Endothelial cell of umbilical vein (primary cell): ENCODE measurements at regions not wholly inside any gene's neighbourhood (a gene's known extent, or its start where the extent isn't known, plus 50 kb on each side); places are given as distances from the start of the nearest gene placed in this dataset.

ENCODE experiments used
- BruUV-seq: library from RNA; stranded (reverse); fragments of 400-500 nt; replicated peaks from 2 replicates; lab custom pipeline; 2021; lab: Mats Ljungman, UMichigan
- CTCF ChIA-PET: fragments of 300-600, 350-600 bp; sonication (Branson Sonifier 250); formaldehyde crosslinking; loops from one replicate; lab custom pipeline; 2021; ENCODE audit warnings: antibody characterized with exemption, inconsistent platforms; lab: Charles Lee
- POLR2A ChIA-PET: fragments of 300-600, 350-600 bp; sonication (Branson Sonifier 250); formaldehyde crosslinking; loops from one replicate; lab custom pipeline; 2021; ENCODE audit warnings: antibody characterized with exemption, inconsistent platforms; lab: Charles Lee
- DNase-seq: peaks from one replicate; pipeline ENCODE4 v3.0.0-alpha.2; 2011; ENCODE audit warnings: low read depth, low spot score
- FAIRE-seq: peaks from 2 replicates; lab custom pipeline; 2011; peaks lifted over from hg19 to GRCh38; lab: Jason Lieb, UNC
- H2AFZ ChIP-seq: 2 replicates; pipeline ENCODE4 v1.6.0; 2012; ENCODE audit warnings: low read depth, low read length, control low read depth, inconsistent platforms
- H3K27ac ChIP-seq: 2 replicates; pipeline ENCODE4 v1.5.1; 2011; ENCODE audit warnings: low read depth, mild to moderate bottlenecking, control low read depth, low read length, moderate library complexity; ENCODE audit not compliant: insufficient read depth
- H3K27me3 ChIP-seq, 2 experiments: 2 replicates each; pipeline versions ENCODE4 v1.6.0 to v1.6.1; 2011; ENCODE audit warnings: low read length in 2 of 2, mixed read lengths in 1 of 2; ENCODE audit not compliant: control insufficient read depth in 2 of 2, insufficient read depth in 2 of 2
- H3K36me3 ChIP-seq, 2 experiments: 2 replicates in 1 of 2; 3 replicates in 1 of 2; pipeline ENCODE4 v1.5.1; 2011; ENCODE audit warnings: low read length in 2 of 2, mild to moderate bottlenecking in 1 of 2, moderate library complexity in 1 of 2; ENCODE audit not compliant: control insufficient read depth in 2 of 2, insufficient read depth in 2 of 2; ENCODE audit errors: extremely low read depth in 1 of 2
- H3K4me1 ChIP-seq: 3 replicates; pipeline ENCODE4 v1.5.1; 2011; ENCODE audit warnings: mild to moderate bottlenecking, low read length; ENCODE audit not compliant: control insufficient read depth, insufficient read depth; ENCODE audit errors: extremely low read depth
- H3K4me2 ChIP-seq: 2 replicates; pipeline ENCODE4 v1.6.1; 2011; ENCODE audit warnings: low read length, control low read depth, mixed read lengths; ENCODE audit not compliant: insufficient read depth
- H3K4me3 ChIP-seq, 3 experiments: fragments of 200-600 bp in 1 of 3; sonication (generic), shearing (Covaris generic) in 1 of 3; replicated peaks in 1 of 3; 2 replicates each; pipeline ENCODE4 v1.5.1; 2011 to 2016; ENCODE audit warnings: control low read depth in 3 of 3, low read length in 3 of 3, mild to moderate bottlenecking in 2 of 3, inconsistent platforms in 1 of 3, low read depth in 1 of 3, moderate library complexity in 1 of 3; ENCODE audit not compliant: insufficient read depth in 1 of 3
- H3K79me2 ChIP-seq: 2 replicates; pipeline ENCODE4 v1.6.0; 2012; ENCODE audit warnings: low read length, inconsistent platforms; ENCODE audit not compliant: control insufficient read depth, insufficient read depth
- H3K9ac ChIP-seq: replicated peaks from 2 replicates; pipeline ENCODE3; 2011; ENCODE audit warnings: low read length, control low read depth; ENCODE audit not compliant: insufficient read depth; ENCODE audit errors: extremely low read depth
- H3K9me1 ChIP-seq: replicated peaks from 3 replicates; pipeline ENCODE4 v1.6.0; 2011; ENCODE audit warnings: mild to moderate bottlenecking, low read length; ENCODE audit not compliant: control insufficient read depth, insufficient read depth; ENCODE audit errors: extremely low read depth
- H3K9me3 ChIP-seq: replicated peaks from 2 replicates; pipeline ENCODE4 v1.5.1; 2012; ENCODE audit warnings: low read length, inconsistent platforms; ENCODE audit not compliant: control insufficient read depth, insufficient read depth
- H4K20me1 ChIP-seq: replicated peaks from 2 replicates; pipeline ENCODE3; 2011; ENCODE audit warnings: mild to moderate bottlenecking, low read length; ENCODE audit not compliant: control insufficient read depth, insufficient read depth; ENCODE audit errors: extremely low read depth
- EZH2 ChIP-seq: IDR thresholded peaks from 2 replicates; pipeline ENCODE4 v1.6.1; 2012; ENCODE audit warnings: borderline replicate concordance, low read depth, mild to moderate bottlenecking, moderate library complexity, low read length, inconsistent platforms; ENCODE audit not compliant: severe bottlenecking
- FOS ChIP-seq: IDR thresholded peaks from 2 replicates; pipeline ENCODE4 v1.6.1; 2011; ENCODE audit warnings: mild to moderate bottlenecking, low read length, moderate library complexity, borderline replicate concordance; ENCODE audit not compliant: insufficient read depth
- POLR2AphosphoS5 ChIP-seq: IDR thresholded peaks from 2 replicates; pipeline ENCODE4 v1.6.1; 2012; ENCODE audit warnings: low read depth, mild to moderate bottlenecking, control low read depth, low read length, moderate library complexity; ENCODE audit not compliant: insufficient read depth
- dilution Hi-C: fragments of 300-500 bp; cut with MboI; formaldehyde crosslinking; loops from one replicate; pipeline ENCODE4 v1.15.0; 2019; ENCODE audit warnings: low sequenced_read_pairs; ENCODE audit not compliant: extremely low pct_ligation_motif_present
- intact Hi-C: fragments of 100-400 bp; cut with micrococcal nuclease; formaldehyde crosslinking; loops from one replicate; pipeline ENCODE4 v1.10.0; 2022

- no peaks in the 10 kb centered on the region for H3K36me3 ChIP-seq
- DNase-seq (peak; percentile 15), FAIRE-seq (no peak)
- CTCF ChIA-PET, result interaction anchor here (1.0 to 2.6 kb wide), 3 partner anchors 10 to 98 kb away, joined by 3 to 11 read pairs (median 3); no protein-coding TSS in a partner anchor
- dilution Hi-C loops (no loop called here), intact Hi-C loops (no loop called here)
- no peaks in the 10 kb centered on the region for H3K79me2 ChIP-seq
- H3K9ac ChIP-seq, result no peak overlapping the region
- no peak overlapping the region for H3K4me3 ChIP-seq
- no TSS peak for BruUV-seq
- no peak overlapping the region for H3K27ac ChIP-seq
- no peak for TF ChIP-seq POLR2AphosphoS5
- TF ChIP-seq FOS, result peak; percentile 86
- POLR2A ChIA-PET, result no interaction called here
- H3K4me1 ChIP-seq, result peaks cover 3% of the 10 kb centered on the region
- H3K4me2 ChIP-seq, result peak overlapping the region; percentile 17
- no peaks in the 10 kb centered on the region for H3K27me3 ChIP-seq
- peak overlapping the region; percentile 54 for H2AFZ ChIP-seq
- H3K9me3 ChIP-seq, result no peaks in the 10 kb centered on the region
- no peaks in the 10 kb centered on the region for H3K9me1 ChIP-seq
- no peaks in the 10 kb centered on the region for H4K20me1 ChIP-seq
Measured at GRCh38 chr9:26228273-26228672, 550.0 kb upstream of the TUSC1 start.

- no peaks in the 10 kb centered on the region for H3K36me3 ChIP-seq
- H3K9me3 ChIP-seq, result no peaks in the 10 kb centered on the region
- no peak overlapping the region for H2AFZ ChIP-seq
- no peak for DNase-seq
- no peaks in the 10 kb centered on the region for H3K9me1 ChIP-seq
- no peaks in the 10 kb centered on the region for H3K27me3 ChIP-seq
- H4K20me1 ChIP-seq, result no peaks in the 10 kb centered on the region
- H3K79me2 ChIP-seq, result no peaks in the 10 kb centered on the region
- H3K4me2 ChIP-seq, result no peak overlapping the region
- H3K4me3 ChIP-seq, result no peak overlapping the region
- no peaks in the 10 kb centered on the region for H3K4me1 ChIP-seq
- intact Hi-C loops, result no loop called here
- CTCF ChIA-PET, result interaction anchor here (1.0 kb wide), 1 partner anchor 26 kb away, joined by 3 read pairs; no protein-coding TSS in a partner anchor
- dilution Hi-C loops, result no loop called here
- FAIRE-seq, result no peak
- no peak overlapping the region for H3K27ac ChIP-seq
- POLR2A ChIA-PET, result no interaction called here
- BruUV-seq, result no TSS peak
- H3K9ac ChIP-seq, result no peak overlapping the region
- no peak for TF ChIP-seq EZH2
Measured at GRCh38 chr9:26221290-26221689, 543.0 kb upstream of the TUSC1 start.
